ENCODE measurements at regions not wholly inside any gene's neighbourhood (a gene's known extent, or its start where the extent isn't known, plus 50 kb on each side); places are given as distances from the start of the nearest gene placed in this dataset.

DNA sequence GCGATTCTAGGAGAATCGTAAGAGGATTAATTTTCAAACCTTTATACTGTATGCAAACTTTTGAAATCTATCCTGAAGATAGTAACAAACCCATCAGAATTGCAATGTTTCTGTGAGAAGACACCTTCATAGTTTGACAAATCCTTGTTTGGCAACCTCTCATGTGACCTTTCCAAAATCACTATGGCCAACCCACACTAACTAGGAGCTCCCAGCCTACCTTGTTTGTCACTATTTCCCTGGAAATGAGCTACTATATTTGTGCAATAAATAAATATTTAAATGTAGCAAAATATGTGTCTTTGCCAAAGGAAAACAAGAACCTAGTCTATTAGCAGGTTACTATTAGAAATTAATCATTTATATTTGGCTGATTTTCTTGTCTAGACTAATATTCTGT is 173.7 kb downstream of the PPP1R2C start:
- TF ChIP-seq, protein P1, sequence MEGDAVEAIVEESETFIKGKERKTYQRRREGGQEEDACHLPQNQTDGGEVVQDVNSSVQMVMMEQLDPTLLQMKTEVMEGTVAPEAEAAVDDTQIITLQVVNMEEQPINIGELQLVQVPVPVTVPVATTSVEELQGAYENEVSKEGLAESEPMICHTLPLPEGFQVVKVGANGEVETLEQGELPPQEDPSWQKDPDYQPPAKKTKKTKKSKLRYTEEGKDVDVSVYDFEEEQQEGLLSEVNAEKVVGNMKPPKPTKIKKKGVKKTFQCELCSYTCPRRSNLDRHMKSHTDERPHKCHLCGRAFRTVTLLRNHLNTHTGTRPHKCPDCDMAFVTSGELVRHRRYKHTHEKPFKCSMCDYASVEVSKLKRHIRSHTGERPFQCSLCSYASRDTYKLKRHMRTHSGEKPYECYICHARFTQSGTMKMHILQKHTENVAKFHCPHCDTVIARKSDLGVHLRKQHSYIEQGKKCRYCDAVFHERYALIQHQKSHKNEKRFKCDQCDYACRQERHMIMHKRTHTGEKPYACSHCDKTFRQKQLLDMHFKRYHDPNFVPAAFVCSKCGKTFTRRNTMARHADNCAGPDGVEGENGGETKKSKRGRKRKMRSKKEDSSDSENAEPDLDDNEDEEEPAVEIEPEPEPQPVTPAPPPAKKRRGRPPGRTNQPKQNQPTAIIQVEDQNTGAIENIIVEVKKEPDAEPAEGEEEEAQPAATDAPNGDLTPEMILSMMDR (IDR thresholded peaks at IDR 0.05): no peak
- no peak for TF ChIP-seq POLR2A (IDR thresholded peaks at IDR 0.05)

Measured in body of pancreas (tissue), 4 donors.